ENCODE measurements at regions not wholly inside any gene's neighbourhood (a gene's known extent, or its start where the extent isn't known, plus 50 kb on each side); places are given as distances from the start of the nearest gene placed in this dataset.
A peak's percentile ranks its signal among the peaks of the same experiment; 100 is the strongest.

DNA sequence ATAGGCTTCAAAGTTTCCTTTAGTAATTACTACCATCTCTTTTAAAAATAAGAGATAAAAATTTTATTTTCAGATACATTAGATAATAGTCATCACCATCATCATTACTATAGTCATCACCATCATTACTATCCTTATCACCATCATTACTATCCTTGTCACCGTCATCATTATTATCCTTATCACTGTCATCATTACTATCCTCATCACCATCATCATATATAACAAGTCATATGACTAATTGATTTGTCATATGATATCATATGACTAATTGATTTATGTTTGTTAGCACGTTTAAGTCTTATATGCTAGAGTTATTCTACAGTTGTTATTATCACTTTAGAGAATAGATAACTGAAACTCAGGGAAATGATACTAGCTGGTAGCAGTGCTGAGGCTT, 382.1 kb upstream of the CDH18 start:
- Mint-ChIP-seq H3K27me3 (ENCODE audit: insufficient read depth, unreplicated experiment) (no peaks in the 10 kb centered on the region), H3K36me3 (ENCODE audit: insufficient read depth, unreplicated experiment) (no peaks in the 10 kb centered on the region), H3K4me1 (ENCODE audit: insufficient read depth, unreplicated experiment) (no peaks in the 10 kb centered on the region), H3K4me3 (ENCODE audit: unreplicated experiment) (no peak overlapping the region), H3K9me3 (ENCODE audit: unreplicated experiment) (no peaks in the 10 kb centered on the region), H3K27ac (ENCODE audit: low read depth, unreplicated experiment) (no peak overlapping the region)
- no peak for TF ChIP-seq CTCF (IDR thresholded peaks at IDR 0.05; ENCODE audit: unreplicated experiment)
- POLR2A ChIA-PET, result no interaction called here
- no peak for DNase-seq (ENCODE audit: unreplicated experiment)
- intact Hi-C loops (cut with micrococcal nuclease), result no loop called here
- CTCF ChIA-PET, result no interaction called here
- BruUV-seq (replicated peaks), result no TSS peak

- Mint-ChIP-seq H3K27ac (ENCODE audit: low read depth, unreplicated experiment) (no peak overlapping the region), H3K36me3 (ENCODE audit: insufficient read depth, unreplicated experiment) (no peaks in the 10 kb centered on the region), H3K4me3 (ENCODE audit: unreplicated experiment) (no peak overlapping the region), H3K4me1 (ENCODE audit: insufficient read depth, unreplicated experiment) (no peaks in the 10 kb centered on the region), H3K9me3 (ENCODE audit: unreplicated experiment) (no peaks in the 10 kb centered on the region), H3K27me3 (ENCODE audit: insufficient read depth, unreplicated experiment) (no peaks in the 10 kb centered on the region)
- no TSS peak for BruUV-seq (replicated peaks)
- DNase-seq (ENCODE audit: unreplicated experiment), result no peak
- POLR2A ChIA-PET, result interaction anchor here (0.6 kb wide), 1 partner anchor 13 kb away, joined by 4 read pairs; no protein-coding TSS in a partner anchor
- TF ChIP-seq CTCF (IDR thresholded peaks at IDR 0.05; ENCODE audit: unreplicated experiment), result no peak
- CTCF ChIA-PET, result interaction anchor here (1.2 kb wide), 1 partner anchor 8 kb away, joined by 10 read pairs; no protein-coding TSS in a partner anchor
- intact Hi-C loops (cut with micrococcal nuclease), result no loop called here
Observed at GRCh38 chr5:20369518-20369885, 381.5 kb upstream of the CDH18 start.

DNA sequence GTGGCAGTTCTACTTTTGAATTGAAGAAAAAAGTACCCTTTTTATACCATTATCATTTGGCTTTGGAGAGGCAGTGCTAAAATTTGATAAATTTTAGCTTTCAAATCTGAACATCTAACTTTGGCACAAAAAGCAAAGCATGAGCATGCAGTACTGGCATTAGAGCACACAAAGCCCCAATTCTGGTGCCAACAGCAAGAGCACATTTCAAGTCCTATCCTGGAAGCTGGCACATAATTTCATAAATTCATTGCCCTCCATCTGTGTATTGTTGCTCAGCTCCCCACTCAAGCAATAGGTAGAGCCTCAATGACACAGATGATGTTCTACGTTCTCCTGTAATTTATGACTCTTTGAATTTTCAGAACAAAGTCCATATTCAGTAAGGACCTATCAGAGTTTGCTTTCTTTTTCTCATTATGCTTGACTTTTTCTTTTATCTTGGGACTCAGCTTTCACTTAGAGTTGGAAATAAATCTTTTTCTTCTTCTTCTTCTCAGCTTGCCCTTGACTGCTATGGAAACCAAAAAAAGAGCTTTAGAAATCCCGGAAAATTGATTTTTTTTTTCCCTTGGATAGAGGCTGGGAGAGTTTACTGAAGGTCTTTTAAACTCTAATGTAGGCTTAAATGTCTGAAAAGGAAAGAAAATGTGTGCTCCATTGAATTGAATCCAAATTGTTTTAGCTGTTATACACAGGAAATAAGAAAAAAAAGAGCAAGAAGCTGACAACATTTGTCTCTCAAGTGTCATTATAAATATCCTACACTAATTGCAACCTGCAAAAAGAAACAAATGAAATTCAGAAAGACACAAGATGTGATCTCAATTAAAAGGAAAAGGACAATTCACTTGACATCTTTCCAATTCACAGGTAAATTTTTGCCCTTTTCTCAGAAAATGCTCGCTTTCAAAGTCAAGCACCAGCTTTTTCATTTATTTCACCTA, 380.8 kb upstream of the CDH18 start:
- intact Hi-C loops (cut with micrococcal nuclease), result no loop called here
- Mint-ChIP-seq H3K27me3 (ENCODE audit: insufficient read depth, unreplicated experiment) (no peaks in the 10 kb centered on the region), H3K36me3 (ENCODE audit: insufficient read depth, unreplicated experiment) (no peaks in the 10 kb centered on the region), H3K4me1 (ENCODE audit: insufficient read depth, unreplicated experiment) (no peaks in the 10 kb centered on the region), H3K27ac (ENCODE audit: low read depth, unreplicated experiment) (no peak overlapping the region), H3K4me3 (ENCODE audit: unreplicated experiment) (no peak overlapping the region), H3K9me3 (ENCODE audit: unreplicated experiment) (no peaks in the 10 kb centered on the region)
- BruUV-seq (replicated peaks), result no TSS peak
- no peak for TF ChIP-seq CTCF (IDR thresholded peaks at IDR 0.05; ENCODE audit: unreplicated experiment)
- ChIA-PET POLR2A (interaction anchor here (0.6 kb wide), 1 partner anchor 14 kb away, joined by 4 read pairs; no protein-coding TSS in a partner anchor), CTCF (interaction anchor here (0.7 to 1.2 kb wide), 3 partner anchors 8 to 1597 kb away, joined by 3 to 10 read pairs (median 3); no protein-coding TSS in a partner anchor)
- DNase-seq (ENCODE audit: unreplicated experiment), result no peak

DNA sequence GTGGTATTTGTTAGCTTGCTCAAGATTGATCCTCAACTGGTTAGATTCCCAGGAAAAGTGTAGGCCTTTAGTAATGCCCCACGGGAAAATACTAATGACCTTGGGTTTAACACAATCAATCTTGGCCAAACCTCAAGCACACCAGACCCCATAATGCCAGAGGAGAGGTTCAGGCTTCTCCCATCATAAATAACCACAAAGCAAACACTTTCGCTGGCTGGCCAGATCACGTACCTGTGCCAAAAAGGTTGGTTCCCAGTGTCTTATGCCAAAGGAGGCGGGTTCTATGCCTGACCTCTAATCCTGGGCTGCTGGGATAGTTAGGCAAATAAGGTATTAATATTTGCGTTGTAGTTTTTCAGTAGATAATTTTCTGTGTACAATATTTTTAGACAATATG, 379.2 kb upstream of the CDH18 start:
- BruUV-seq (replicated peaks), result no TSS peak
- no peak for TF ChIP-seq CTCF (IDR thresholded peaks at IDR 0.05; ENCODE audit: unreplicated experiment)
- H3K27ac Mint-ChIP-seq (ENCODE audit: low read depth, unreplicated experiment), result no peak overlapping the region
- POLR2A ChIA-PET, result no interaction called here
- CTCF ChIA-PET, result no interaction called here
- no peaks in the 10 kb centered on the region for H3K36me3 Mint-ChIP-seq (ENCODE audit: insufficient read depth, unreplicated experiment)
- intact Hi-C loops (cut with micrococcal nuclease), result no loop called here
- H3K4me3 Mint-ChIP-seq (ENCODE audit: unreplicated experiment), result no peak overlapping the region
- H3K27me3 Mint-ChIP-seq (ENCODE audit: insufficient read depth, unreplicated experiment), result no peaks in the 10 kb centered on the region
- H3K4me1 Mint-ChIP-seq (ENCODE audit: insufficient read depth, unreplicated experiment), result no peaks in the 10 kb centered on the region
- peak; percentile 8 for DNase-seq (ENCODE audit: unreplicated experiment)
- H3K9me3 Mint-ChIP-seq (ENCODE audit: unreplicated experiment), result no peaks in the 10 kb centered on the region
